PFSK-1 (cell line): ENCODE measurements at regions not wholly inside any gene's neighbourhood (a gene's known extent, or its start where the extent isn't known, plus 50 kb on each side); places are given as distances from the start of the nearest gene placed in this dataset.

Experiments used
- FOXP2 ChIP-seq: optimal IDR thresholded peaks from 2 replicates; pipeline ENCODE3; 2011; ENCODE audit warnings: borderline replicate concordance, control low read depth, inconsistent platforms; ENCODE audit not compliant: insufficient read depth; ENCODE audit errors: extremely low read length, extremely low read depth
- POLR2AphosphoS5 ChIP-seq: IDR thresholded peaks from 2 replicates; pipeline ENCODE4 v1.6.1; 2012; ENCODE audit warnings: low read depth, mild to moderate bottlenecking, control low read depth, low read length, moderate library complexity
- SIN3A ChIP-seq: IDR thresholded peaks from 2 replicates; pipeline ENCODE4 v1.6.1; 2012; ENCODE audit warnings: mild to moderate bottlenecking, low read length, moderate library complexity, borderline replicate concordance; ENCODE audit not compliant: insufficient read depth
- TAF1 ChIP-seq: IDR thresholded peaks from 2 replicates; pipeline ENCODE4 v1.6.1; 2012; ENCODE audit warnings: low read length, control low read depth, borderline replicate concordance; ENCODE audit not compliant: insufficient read depth
- TF ChIP-seq, protein P1 (sequence below), 2 experiments: IDR thresholded peaks; 2 replicates each; pipeline versions ENCODE4 v1.6.1 to v1.8.0; 2011 to 2012; ENCODE audit warnings: low read depth in 2 of 2, low read length in 2 of 2, control low read depth in 1 of 2, inconsistent platforms in 1 of 2, mild to moderate bottlenecking in 1 of 2, moderate library complexity in 1 of 2; ENCODE audit not compliant: insufficient read depth in 1 of 2

DNA sequence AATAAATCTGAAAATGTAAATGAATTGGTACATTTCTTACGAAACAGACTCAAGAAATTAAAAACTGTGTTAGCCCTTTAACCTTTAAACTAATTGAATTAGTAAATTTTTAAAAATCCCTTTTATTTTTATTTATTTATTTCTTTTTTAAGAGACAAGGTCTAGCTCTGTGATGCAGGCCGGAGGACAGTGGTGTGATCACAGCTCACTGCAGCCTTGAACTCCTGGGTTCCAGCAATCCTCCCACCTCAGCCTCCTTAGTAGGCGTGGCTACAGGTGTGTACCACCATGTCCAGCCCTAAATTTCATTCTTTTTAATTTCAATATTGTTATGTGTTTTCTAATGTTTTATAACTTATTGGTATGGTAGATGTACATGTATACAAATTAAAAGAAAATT lies 72.6 kb downstream of the MYEOV start:
- TF ChIP-seq FOXP2, result no peak
- TF ChIP-seq SIN3A, result no peak
- TF ChIP-seq POLR2AphosphoS5, result no peak
- TF ChIP-seq, protein P1, sequence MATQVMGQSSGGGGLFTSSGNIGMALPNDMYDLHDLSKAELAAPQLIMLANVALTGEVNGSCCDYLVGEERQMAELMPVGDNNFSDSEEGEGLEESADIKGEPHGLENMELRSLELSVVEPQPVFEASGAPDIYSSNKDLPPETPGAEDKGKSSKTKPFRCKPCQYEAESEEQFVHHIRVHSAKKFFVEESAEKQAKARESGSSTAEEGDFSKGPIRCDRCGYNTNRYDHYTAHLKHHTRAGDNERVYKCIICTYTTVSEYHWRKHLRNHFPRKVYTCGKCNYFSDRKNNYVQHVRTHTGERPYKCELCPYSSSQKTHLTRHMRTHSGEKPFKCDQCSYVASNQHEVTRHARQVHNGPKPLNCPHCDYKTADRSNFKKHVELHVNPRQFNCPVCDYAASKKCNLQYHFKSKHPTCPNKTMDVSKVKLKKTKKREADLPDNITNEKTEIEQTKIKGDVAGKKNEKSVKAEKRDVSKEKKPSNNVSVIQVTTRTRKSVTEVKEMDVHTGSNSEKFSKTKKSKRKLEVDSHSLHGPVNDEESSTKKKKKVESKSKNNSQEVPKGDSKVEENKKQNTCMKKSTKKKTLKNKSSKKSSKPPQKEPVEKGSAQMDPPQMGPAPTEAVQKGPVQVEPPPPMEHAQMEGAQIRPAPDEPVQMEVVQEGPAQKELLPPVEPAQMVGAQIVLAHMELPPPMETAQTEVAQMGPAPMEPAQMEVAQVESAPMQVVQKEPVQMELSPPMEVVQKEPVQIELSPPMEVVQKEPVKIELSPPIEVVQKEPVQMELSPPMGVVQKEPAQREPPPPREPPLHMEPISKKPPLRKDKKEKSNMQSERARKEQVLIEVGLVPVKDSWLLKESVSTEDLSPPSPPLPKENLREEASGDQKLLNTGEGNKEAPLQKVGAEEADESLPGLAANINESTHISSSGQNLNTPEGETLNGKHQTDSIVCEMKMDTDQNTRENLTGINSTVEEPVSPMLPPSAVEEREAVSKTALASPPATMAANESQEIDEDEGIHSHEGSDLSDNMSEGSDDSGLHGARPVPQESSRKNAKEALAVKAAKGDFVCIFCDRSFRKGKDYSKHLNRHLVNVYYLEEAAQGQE (IDR thresholded peaks at IDR 0.05; ENCODE audit: insufficient read depth in 1 of 2, low read depth in 2 of 2, low read length in 2 of 2), result no peak
- TF ChIP-seq TAF1, result no peak

DNA sequence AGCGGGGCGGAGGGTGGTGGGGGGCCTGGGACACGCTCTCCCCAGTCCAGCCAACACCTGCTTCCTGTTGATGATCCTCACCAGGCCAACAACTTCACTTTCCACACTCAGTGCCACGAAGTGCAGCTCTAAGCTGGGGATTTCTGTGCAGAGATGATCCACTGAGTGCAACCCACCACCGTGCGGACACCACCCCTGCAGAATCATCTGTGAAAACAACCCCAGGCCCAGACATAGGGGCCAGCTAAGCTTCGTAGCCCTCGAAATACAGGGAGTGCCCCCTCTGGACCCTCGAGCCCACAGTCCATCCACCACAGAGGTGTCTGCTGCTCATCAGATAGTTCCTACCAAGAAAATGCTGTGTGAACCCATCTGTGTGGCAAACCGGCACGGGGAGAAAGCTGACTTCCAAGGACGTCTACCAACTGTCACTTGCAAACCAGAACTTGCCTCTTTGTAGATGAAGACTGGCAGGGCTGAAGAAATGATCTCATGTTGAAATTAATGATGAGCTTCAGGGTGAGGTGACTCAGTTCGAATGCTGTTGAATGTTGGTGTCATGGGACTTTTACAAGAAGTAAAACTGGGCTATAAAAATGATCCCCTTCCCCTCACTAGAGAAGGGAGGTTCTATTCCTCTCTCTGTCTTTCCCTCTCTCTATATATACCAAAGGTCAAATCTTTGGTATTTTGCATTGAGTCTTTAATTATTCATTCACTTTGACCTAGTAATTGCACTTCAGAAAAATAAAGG lies 73.4 kb downstream of the MYEOV start:
- no peak for TF ChIP-seq POLR2AphosphoS5
- no peak for TF ChIP-seq TAF1
- no peak for TF ChIP-seq SIN3A
- TF ChIP-seq, protein P1 (IDR thresholded peaks at IDR 0.05; ENCODE audit: insufficient read depth in 1 of 2, low read depth in 2 of 2, low read length in 2 of 2), result no peak
- TF ChIP-seq FOXP2, result no peak

DNA sequence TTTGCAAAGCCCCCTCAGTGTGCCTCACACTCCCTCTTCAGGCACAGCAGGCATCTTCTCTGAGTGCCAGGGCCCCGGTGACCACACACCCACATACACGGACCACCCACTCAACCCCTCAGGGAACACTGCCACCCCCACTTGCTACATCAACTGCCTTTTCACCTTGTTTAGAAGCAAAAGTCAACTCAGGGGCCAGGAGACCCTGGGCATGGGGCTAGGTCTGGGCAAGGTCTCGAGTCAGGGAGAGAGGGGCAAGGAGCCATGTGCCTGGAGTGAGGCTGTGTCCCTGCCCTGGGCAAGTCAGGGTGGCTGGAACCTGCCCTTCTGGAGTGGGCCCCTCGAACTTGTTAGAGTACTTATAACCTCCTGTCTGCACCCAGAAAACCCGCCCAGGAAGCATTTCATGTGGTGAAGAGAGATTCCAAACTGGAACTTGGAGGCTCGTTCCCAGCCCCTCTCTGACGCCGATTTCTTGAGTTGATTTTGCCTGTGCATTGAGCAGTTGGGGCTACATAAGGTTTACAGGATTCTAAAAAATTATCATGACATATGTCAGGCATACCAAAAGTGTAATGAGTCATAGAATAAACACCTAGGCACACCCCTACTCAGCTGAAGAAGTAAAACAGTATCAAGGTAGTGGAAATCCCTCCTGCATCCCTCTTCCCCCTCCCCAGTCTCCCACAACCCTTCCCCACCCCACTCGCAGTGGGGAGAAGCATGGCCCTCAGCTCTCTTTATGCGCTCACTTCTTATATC lies 74.3 kb downstream of the MYEOV start:
- no peak for TF ChIP-seq POLR2AphosphoS5
- no peak for TF ChIP-seq FOXP2
- TF ChIP-seq SIN3A, result no peak
- TF ChIP-seq, protein P1 (IDR thresholded peaks at IDR 0.05; ENCODE audit: insufficient read depth in 1 of 2, low read depth in 2 of 2, low read length in 2 of 2), result no peak
- no peak for TF ChIP-seq TAF1

DNA sequence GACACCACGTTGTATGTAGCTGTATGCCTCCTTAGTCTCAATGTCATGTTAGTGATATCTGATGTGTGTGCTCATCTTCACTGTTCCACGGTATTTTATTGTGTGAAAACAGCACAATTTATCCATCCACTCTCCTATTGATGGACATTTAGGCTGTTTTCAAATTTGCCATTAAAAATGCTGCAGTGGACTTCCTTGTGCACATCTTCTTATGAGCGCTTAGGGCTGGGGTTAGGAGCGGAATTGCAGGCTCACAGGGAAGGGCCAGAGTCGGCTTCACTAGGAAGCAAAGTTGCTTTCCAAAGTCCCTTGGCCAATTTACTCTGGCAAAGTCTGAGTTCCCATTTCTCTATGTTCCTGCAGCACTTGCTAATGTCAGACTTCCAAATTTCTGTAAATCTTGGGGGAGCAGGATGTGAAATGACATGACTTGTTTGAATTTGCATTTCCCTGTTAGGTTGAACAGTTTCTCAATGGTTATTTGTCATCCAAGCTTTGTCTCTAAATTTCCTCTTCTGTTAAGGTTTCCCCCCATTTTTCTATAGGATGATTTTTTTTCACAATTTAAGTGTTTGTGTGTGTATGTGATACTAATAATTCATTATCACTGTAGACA lies 75.4 kb downstream of the MYEOV start:
- TF ChIP-seq, protein P1 (IDR thresholded peaks at IDR 0.05; ENCODE audit: insufficient read depth in 1 of 2, low read depth in 2 of 2, low read length in 2 of 2), result no peak
- TF ChIP-seq SIN3A (no peak), POLR2AphosphoS5 (no peak), FOXP2 (no peak), TAF1 (no peak)
